SK-N-MC (cell line): ENCODE measurements at regions not wholly inside any gene's neighbourhood (a gene's known extent, or its start where the extent isn't known, plus 50 kb on each side); places are given as distances from the start of the nearest gene placed in this dataset.

Experiments used
- DNase-seq: peaks from one replicate; pipeline ENCODE4 v3.0.0-alpha.2; 2011; ENCODE audit warnings: low read depth, low spot score
- H3K27ac ChIP-seq: fragments of 200-600 bp; sonication (generic); 2 replicates; pipeline ENCODE4 v1.5.1; 2016; ENCODE audit warnings: mixed run types
- H3K36me3 ChIP-seq: fragments of 200-600 bp; sonication (generic); 2 replicates; pipeline ENCODE4 v1.6.1; 2017; ENCODE audit warnings: antibody characterized with exemption, low read length, mixed read lengths; ENCODE audit not compliant: insufficient read depth
- H3K4me3 ChIP-seq: fragments of 200-600 bp; sonication (generic); 2 replicates; pipeline ENCODE4 v1.5.1; 2016
- H3K9ac ChIP-seq: fragments of 200-600 bp; sonication (generic); 2 replicates; pipeline ENCODE4 v1.8.0; 2017; ENCODE audit warnings: mixed run types, mixed read lengths; ENCODE audit not compliant: insufficient read length
- H3K9me3 ChIP-seq: fragments of 200-600 bp; sonication (generic); 2 replicates; pipeline ENCODE4 v1.6.1; 2017; ENCODE audit warnings: low read depth, mild to moderate bottlenecking, antibody characterized with exemption, low read length, moderate library complexity, mixed read lengths
- EZH2 ChIP-seq: fragments of 200-600 bp; sonication (generic); IDR thresholded peaks from one replicate; pipeline ENCODE4 v1.6.1; 2017; ENCODE audit warnings: antibody characterized with exemption
- FOXP2 ChIP-seq: optimal IDR thresholded peaks from 2 replicates; pipeline ENCODE3; 2011; ENCODE audit warnings: mild to moderate bottlenecking, moderate library complexity; ENCODE audit not compliant: insufficient read depth; ENCODE audit errors: extremely low read length, control extremely low read depth
- POLR2AphosphoS5 ChIP-seq: IDR thresholded peaks from 2 replicates; pipeline ENCODE4 v1.6.1; 2012; ENCODE audit warnings: mild to moderate bottlenecking, low read depth, low read length, borderline replicate concordance

DNA sequence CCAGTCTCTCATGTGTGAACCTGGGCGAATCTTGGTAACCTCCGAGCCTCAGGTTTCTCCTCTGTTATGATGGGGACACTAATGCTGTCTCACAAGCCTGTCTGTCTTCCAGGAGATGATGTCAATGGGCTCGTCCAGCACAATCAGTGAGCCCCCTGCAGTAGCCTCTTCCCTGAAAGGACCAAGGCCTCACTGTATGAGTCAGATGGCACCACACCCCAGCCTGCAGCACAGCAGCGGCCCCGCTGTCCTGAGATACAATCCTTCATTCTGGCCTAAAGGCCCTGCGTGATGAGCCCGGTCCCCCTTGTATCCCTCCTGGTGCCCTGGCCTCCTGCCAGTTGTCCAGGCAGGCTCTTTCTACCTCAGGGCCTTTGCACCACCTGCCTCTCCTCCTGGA lies 234.4 kb downstream of the IRF8 start:
- Histone ChIP-seq H3K9ac (no peak overlapping the region), H3K36me3 (no peaks in the 10 kb centered on the region), H3K4me3 (no peak overlapping the region), H3K27ac (no peak overlapping the region), H3K9me3 (no peaks in the 10 kb centered on the region)
- DNase-seq: no peak
- no peak for TF ChIP-seq FOXP2
- TF ChIP-seq POLR2AphosphoS5: no peak
- no peak for TF ChIP-seq EZH2

DNA sequence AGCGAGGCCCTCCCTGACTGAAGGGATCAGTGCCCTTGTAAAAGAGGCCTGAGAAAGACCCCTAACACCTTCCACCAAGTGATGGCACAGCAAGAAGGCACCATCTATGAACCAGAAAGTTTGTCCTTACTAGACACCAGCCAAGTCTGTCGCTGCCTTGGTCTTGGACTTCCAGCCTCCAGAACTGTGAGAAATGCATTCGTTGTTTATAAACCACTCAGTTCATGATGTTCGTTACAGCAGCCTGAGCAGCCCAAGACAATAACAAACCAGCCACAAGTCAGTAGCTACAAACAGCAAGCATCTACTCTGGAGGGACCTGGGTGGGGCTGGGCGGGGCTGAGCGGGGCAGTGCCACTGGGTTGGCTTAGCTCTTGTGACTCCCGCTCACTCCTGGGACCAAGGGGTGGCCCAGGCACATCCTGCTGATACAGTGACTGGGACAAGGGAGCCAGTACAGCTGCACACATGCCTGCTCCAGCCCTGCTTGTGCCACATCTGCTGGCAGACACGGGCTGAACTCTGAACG lies 234.9 kb downstream of the IRF8 start:
- Histone ChIP-seq H3K9ac (no peak overlapping the region), H3K27ac (no peak overlapping the region), H3K36me3 (no peaks in the 10 kb centered on the region), H3K4me3 (no peak overlapping the region), H3K9me3 (no peaks in the 10 kb centered on the region)
- DNase-seq: no peak
- TF ChIP-seq POLR2AphosphoS5: no peak
- no peak for TF ChIP-seq FOXP2
- no peak for TF ChIP-seq EZH2

DNA sequence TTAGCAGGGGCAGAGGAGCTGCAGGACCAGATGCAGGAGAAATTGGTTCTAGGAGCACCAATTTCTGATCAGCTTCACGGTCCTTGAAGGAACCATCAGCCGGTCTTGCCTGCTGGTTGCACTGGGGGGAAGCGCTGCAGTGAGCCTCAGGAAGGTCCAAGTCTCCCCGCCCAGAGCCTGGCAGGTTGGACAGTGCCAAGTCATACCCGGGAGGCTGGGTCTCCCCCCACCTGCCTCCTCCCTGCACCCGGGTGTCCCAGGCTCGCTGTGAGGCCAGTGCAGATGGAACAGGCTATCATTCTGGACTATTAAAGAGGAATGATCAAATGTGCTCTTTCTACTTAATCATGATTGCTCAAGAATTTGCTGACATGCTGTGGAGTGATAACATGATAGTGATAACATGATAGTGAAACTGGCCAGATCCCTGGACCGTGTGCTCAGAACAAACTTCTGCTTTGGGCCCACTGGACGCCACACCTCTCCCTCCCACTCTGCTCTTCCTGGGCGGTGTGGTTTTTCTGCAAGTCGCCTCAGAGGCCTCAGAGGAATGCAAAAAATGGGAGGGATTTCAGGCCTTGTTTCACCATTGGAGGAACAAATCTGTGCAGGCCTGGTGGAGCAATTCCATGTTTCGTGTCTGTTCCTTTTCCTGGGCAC lies 236.0 kb downstream of the IRF8 start:
- Histone ChIP-seq H3K36me3 (no peaks in the 10 kb centered on the region), H3K9me3 (no peaks in the 10 kb centered on the region), H3K27ac (no peak overlapping the region), H3K9ac (no peak overlapping the region), H3K4me3 (no peak overlapping the region)
- DNase-seq: no peak
- TF ChIP-seq POLR2AphosphoS5: no peak
- no peak for TF ChIP-seq EZH2
- TF ChIP-seq FOXP2: no peak

DNA sequence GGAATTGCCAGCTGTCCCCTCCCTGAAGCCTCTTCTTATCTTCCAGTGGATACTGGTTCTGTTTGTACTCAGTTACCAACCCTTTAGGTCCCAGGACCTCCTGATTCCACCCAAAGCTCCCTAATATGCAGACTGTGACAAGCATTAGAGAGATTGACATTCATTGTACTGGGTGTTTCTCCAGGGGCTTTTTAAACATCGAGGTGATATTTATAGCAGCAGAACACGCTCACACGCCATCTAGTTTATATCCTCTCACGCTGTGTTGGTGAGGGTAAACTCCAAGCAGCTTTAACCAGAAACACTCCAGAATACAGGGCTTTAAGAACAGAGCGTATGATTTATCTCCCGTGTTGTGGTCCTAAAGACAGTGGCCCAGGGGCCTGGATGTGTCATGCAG lies 238.4 kb downstream of the IRF8 start:
- no peak for DNase-seq
- Histone ChIP-seq H3K27ac (no peak overlapping the region), H3K9ac (no peak overlapping the region), H3K9me3 (no peaks in the 10 kb centered on the region), H3K4me3 (no peak overlapping the region), H3K36me3 (no peaks in the 10 kb centered on the region)
- TF ChIP-seq EZH2: no peak
- no peak for TF ChIP-seq POLR2AphosphoS5
- no peak for TF ChIP-seq FOXP2

DNA sequence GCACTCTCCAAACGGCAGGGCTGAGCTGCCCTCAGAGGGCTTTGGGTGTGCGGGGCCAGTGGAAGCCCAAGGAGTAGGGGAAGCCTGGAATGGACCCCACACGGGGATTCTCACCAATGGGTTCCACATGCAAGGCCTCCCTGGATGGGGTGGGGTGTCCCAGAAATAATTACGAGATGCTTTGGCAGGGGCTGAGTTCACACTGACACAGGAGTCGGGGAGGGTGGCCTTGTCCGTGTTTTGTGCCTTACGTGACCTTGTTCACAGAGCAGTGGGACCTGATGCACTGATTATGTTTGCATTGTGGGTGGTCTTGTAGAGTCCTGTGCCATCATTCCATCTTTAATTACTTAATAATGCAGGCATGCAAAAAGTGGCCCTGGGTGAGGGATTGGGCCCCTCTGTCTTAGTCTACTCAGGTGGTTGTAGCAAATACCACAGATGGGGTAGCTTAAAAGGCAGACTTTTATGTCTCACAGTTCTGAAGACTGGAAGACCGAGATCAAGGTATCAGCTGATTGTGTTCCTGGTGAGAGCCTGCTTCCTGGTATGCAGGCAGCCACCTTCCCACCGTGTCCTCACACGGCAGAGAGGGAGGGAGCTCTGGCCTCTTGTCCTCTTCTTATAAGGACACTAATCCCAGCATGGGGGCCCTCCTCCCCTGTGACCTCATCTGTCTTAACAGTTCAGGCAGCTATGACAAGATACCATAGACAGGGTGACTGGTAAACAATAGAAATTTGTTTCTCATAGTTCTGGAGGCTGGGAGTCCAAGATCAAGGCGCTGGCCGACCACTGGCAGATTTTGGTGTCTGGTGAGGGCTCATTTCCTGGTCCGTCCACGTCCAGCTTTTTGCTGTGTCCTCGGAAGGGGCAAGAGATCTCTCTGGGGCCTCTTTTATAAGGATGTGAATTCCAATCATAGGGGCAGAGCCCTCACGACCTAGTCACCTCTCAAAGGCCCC lies 239.4 kb downstream of the IRF8 start:
- Histone ChIP-seq H3K4me3 (no peak overlapping the region), H3K36me3 (no peaks in the 10 kb centered on the region), H3K27ac (no peak overlapping the region), H3K9me3 (no peaks in the 10 kb centered on the region), H3K9ac (no peak overlapping the region)
- no peak for TF ChIP-seq FOXP2
- no peak for TF ChIP-seq POLR2AphosphoS5
- DNase-seq: no peak

DNA sequence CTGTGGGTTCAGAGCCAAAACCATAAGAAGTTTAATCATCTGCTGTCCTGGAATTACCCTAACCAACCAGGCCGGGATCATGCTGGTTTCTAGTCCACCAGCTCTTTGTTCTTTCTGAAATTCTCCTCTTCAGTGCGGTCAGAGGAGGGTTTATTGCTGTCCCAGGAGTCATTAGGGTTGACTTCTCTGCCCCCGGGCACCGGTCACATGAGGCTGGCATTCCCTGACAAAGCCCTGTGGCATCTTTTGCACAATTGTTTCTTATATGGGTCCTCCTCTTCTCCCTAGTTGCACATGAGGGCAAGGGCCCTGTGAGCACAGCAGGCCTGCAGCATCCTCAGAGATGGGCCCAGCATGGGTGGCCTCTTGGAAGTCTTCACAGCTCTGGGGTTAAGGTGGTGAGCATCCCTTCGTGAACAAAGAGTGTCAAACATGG lies 243.9 kb downstream of the IRF8 start:
- H3K9me3 ChIP-seq: no peaks in the 10 kb centered on the region
- H3K9ac ChIP-seq: no peak overlapping the region
- no peaks in the 10 kb centered on the region for H3K36me3 ChIP-seq
- no peak for DNase-seq
- no peak overlapping the region for H3K27ac ChIP-seq
- TF ChIP-seq POLR2AphosphoS5 (no peak), FOXP2 (no peak), EZH2 (no peak)
- no peak overlapping the region for H3K4me3 ChIP-seq

DNA sequence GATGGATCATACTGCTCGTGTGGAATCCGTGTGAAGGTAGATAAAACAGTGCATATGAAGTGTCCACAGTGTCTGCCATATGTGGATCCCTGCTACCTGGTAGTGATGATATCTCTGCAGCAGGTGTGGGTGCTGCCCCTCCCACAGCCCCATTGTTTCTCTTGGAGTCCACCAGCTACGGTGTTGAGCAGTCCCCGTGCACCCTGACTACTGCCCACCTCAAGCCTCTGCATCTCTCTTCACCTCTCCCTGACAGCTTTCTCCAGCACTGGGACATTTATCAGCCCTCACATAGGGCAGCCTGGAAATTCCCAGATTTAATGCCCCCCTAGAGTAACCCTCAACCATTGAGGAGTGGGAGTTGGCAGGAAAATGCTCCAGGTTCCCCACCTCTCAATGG lies 244.7 kb downstream of the IRF8 start:
- H3K9me3 ChIP-seq: no peaks in the 10 kb centered on the region
- no peak overlapping the region for H3K27ac ChIP-seq
- no peak overlapping the region for H3K9ac ChIP-seq
- no peak for DNase-seq
- H3K4me3 ChIP-seq: no peak overlapping the region
- H3K36me3 ChIP-seq: no peaks in the 10 kb centered on the region
- no peak for TF ChIP-seq POLR2AphosphoS5
- no peak for TF ChIP-seq EZH2
- no peak for TF ChIP-seq FOXP2

DNA sequence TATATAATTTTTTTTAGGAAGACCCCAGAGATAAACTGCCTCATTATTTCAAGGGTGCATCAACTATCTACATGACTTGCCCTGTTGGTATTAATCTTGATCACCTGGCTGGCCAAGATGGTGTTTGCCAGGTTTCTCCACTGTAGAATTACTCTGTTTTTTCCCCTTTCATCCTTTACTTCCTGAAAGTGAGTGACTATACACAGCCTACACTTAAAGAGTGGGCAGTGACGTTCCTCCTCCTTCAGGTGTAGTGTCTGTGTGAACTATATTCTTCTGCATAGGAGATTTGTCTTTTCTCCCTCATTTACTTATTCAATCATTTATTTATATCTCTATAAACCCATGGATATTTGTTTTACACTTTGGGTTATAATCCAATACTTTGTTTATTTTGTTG lies 246.7 kb downstream of the IRF8 start:
- H3K27ac ChIP-seq: no peak overlapping the region
- H3K36me3 ChIP-seq: no peaks in the 10 kb centered on the region
- no peak overlapping the region for H3K4me3 ChIP-seq
- TF ChIP-seq EZH2 (no peak), POLR2AphosphoS5 (no peak), FOXP2 (no peak)
- no peak for DNase-seq
- no peak overlapping the region for H3K9ac ChIP-seq
- H3K9me3 ChIP-seq: no peaks in the 10 kb centered on the region

DNA sequence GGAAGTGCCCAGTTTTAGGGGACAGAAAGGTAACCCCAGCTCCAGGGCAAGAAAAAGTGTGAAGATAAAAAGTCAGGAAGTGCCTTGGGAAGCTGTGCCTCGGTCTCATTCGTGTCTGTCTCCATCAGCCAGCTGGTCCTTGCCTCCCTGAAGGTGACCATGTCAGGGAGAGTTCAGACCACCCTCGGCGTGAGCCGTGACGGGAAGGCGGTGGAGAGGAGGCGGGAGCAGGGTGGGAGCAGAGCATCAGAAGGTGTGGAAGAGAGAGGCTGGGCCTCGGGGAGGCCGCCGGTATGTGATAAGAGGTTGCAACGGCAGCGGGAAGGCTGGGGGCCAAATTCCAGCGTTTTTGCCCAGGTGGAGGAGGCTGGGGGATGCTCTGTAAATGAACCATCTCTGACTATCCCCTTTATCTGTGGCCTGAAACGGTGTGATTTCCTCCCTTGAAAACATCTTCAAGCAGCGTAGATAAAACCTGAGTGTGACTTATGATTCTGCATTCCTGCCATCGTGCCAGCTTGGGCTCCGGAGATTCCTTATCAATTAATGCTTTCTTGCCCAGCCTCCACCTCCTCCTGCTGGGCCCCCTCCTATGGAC lies 251.8 kb downstream of the IRF8 start:
- TF ChIP-seq POLR2AphosphoS5: no peak
- TF ChIP-seq EZH2: no peak
- TF ChIP-seq FOXP2: no peak
- DNase-seq: no peak
- no peaks in the 10 kb centered on the region for H3K9me3 ChIP-seq
- H3K36me3 ChIP-seq: no peaks in the 10 kb centered on the region
- no peak overlapping the region for H3K4me3 ChIP-seq
- no peak overlapping the region for H3K27ac ChIP-seq
- no peak overlapping the region for H3K9ac ChIP-seq
